ENCODE measurements at regions not wholly inside any gene's neighbourhood (a gene's known extent, or its start where the extent isn't known, plus 50 kb on each side); places are given as distances from the start of the nearest gene placed in this dataset.
"Not testable (repeated sequence)": the region's sequence is repeated elsewhere in the genome, so short reads cannot be mapped to it uniquely, and the experiment has no call there.

DNA sequence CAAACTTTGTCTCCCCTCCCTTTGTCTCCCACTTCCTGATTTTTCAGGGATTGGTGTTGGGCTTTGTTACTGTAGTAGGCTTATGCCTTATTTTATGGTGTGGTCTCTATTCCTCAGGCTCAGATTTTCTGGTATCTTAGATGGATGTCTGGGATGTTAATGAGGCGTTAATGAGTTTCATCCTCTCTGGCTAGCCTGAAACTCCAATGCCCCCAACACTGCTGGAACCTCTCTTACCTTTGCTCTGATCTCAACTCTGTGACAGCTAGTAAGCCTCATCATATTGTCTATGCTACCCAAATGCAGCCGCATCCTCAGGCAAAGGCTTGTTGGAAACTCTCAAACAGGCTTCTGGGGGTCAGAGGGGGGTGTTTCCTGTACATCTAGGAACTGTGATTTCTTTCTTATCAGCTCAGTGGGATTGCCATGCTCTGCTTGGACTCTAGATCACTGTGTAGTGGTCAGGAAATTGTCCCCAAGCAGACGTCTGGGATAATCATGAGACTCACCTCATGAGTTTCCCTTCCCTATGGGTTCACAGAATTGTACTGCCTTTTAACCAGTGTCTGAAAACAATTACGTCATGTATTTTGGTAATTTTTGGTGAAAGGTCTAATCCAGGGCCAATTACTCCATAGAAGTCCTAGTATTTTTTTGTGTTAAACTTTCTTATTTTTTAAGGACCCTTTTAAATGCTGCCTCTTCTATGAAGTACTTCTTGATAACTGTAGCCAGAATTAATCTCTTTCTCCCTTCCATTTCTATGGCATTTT lies 88.8 kb upstream of the TRPC7 start:
- TF ChIP-seq, protein P1, sequence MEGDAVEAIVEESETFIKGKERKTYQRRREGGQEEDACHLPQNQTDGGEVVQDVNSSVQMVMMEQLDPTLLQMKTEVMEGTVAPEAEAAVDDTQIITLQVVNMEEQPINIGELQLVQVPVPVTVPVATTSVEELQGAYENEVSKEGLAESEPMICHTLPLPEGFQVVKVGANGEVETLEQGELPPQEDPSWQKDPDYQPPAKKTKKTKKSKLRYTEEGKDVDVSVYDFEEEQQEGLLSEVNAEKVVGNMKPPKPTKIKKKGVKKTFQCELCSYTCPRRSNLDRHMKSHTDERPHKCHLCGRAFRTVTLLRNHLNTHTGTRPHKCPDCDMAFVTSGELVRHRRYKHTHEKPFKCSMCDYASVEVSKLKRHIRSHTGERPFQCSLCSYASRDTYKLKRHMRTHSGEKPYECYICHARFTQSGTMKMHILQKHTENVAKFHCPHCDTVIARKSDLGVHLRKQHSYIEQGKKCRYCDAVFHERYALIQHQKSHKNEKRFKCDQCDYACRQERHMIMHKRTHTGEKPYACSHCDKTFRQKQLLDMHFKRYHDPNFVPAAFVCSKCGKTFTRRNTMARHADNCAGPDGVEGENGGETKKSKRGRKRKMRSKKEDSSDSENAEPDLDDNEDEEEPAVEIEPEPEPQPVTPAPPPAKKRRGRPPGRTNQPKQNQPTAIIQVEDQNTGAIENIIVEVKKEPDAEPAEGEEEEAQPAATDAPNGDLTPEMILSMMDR (conservative IDR thresholded peaks at IDR 0.05) = no peak
- no peak overlapping the region for H3K27ac ChIP-seq

DNA sequence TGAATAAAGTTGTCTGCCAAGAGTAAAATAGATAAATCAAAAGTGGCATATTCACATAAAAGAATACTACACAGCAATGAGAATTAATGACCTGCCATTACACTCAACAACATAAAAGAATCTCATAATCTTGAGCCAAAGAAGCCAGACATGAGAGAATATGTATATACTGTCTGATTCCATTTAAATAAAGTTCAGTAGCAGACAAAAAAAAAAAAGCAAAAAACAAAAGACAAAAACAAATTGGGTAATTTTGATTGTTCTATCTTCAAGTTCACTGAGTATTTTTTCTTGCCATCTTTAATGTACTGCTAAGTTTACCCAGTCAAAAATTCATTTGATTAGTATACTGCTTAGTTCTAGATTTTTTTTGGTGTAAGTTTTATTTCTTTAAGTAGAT lies 87.9 kb upstream of the TRPC7 start:
- TF ChIP-seq, protein P1 (conservative IDR thresholded peaks at IDR 0.05) = no peak

DNA sequence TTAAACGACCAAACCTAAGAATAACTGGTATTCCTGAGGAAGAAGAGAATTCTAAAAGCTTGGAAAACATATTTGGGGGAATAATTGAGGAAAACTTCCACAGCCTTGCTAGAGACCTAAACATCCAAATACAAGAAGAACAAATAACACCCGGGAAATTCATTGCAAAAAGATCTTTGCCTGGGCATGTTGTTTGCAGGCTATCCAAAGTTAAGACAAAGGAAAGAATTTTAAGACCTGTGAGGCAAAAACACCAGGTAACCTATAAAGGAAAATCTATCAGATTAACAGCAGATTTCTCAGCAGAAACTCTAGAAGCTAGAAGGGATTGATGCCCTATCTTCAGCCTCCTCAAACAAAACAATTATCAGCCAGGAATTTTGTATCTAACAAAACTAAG lies 82.2 kb upstream of the TRPC7 start:
- H3K27ac ChIP-seq = not testable (repeated sequence)

More for the DNA sequence above, 87.9 kb upstream of the TRPC7 start:
- H3K27ac ChIP-seq = no peak overlapping the region

DNA sequence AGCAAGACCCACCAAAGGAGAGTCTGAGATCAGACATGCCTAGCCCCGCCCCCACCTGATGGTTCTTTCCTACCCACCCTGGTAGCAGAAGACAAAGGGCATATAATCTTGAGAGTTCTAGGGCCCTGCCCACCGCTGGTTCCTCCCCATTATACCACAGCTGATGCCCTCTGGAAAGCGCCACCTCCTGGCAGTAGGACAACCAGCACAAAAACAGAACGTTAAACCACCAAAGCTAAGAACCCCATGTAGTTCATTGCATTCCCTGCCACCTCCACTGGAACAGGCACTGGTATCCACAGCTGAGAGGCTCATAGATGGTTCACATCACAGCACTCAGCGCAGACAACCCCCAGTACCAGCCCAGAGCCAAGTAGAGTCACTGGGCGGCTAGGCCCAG lies 81.2 kb upstream of the TRPC7 start:
- H3K27ac ChIP-seq = no peak overlapping the region
- TF ChIP-seq, protein P1 (conservative IDR thresholded peaks at IDR 0.05) = no peak

DNA sequence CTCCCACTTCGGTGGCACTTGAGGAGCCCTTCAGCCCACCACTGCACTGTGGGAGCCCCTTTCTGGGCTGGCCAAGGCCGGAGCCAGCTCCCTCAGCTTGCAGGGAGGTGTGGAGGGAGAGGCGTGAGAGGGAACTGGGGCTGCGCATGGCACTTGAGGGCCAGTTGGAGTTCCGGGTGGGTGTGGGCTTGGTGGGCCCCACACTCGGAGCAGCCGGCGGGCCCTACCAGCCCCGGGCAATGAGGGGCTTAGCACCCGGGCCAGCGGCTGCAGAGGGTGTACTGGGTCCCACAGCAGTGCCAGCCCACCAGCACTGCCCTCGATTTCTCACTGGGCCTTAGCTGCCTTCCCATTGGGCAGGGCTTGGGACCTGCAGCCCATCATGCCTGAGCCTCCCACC lies 78.8 kb upstream of the TRPC7 start:
- not testable (repeated sequence) for H3K27ac ChIP-seq

DNA sequence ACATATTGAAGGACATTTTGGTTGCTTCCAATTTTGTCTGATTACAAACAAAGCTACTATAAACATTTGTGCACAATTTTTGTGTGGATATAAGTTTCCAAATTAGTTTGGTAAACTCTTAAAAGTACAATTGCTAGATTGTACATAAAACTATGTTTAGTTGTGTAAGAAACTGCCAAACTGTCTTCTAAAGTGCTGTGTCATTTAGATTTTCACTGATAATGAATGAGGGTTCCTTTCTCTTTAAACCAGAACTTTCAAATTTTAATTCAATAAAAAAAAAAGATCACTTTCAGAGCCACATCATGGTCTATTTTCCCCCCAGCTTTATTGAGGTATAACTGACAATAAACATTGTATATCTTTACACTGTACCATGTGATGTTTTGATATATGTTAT lies 74.0 kb upstream of the TRPC7 start:
- TF ChIP-seq, protein P1 (conservative IDR thresholded peaks at IDR 0.05) = no peak
- no peak overlapping the region for H3K27ac ChIP-seq

DNA sequence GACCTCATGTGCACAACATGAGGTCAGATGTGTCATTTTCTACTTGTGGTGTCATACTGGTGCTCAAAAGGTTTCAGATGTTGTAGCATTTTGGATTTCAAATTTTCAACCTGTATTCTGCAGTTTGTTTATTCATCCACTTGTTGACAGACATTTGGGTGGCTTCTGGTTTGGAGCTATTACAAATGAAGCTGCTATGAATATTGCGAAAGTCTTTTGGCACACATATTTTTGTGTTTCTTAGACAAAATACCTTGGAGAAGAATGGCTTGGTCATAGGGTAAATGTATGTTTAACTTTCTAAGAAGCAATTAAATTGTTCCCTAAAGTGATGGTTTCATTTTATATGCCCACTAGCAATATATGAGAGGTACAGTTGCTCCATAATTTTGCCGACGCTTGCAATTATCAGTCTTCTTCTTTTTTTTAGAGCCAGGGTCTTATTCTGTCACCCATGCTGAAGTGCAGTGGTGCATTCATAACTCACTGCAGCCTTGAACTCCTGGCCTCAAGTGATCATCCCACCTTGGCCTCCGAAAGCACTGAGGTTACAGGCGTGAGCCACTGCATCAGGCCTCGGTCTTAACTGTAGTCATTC lies 70.7 kb upstream of the TRPC7 start:
- no peak overlapping the region for H3K27ac ChIP-seq
- TF ChIP-seq, protein P1 (conservative IDR thresholded peaks at IDR 0.05) = no peak

DNA sequence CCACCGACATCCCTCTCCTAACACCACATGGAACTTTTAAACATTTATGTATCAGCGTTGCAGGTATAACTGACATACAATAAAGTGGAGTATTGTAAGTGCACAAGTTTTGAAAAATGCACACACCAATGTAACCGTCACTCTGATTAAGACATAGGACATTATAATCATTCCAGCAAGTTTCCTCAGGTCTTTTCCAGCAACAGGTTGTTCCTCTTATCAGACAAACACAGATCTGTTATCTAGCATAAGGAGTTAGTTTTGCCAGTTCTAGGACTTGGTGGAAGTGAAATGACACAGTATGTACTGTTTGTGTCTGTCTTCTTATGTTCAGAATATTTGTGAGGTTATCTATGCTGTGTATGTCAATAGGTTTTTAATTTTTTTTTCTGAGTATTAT lies 69.5 kb upstream of the TRPC7 start:
- TF ChIP-seq, protein P1 (conservative IDR thresholded peaks at IDR 0.05) = no peak
- no peak overlapping the region for H3K27ac ChIP-seq
